NCI-H82 (cell line): ENCODE measurements at regions not wholly inside any gene's neighbourhood (a gene's known extent, or its start where the extent isn't known, plus 50 kb on each side); places are given as distances from the start of the nearest gene placed in this dataset.

ENCODE experiments used
- DNase-seq: peaks from one replicate; lab custom pipeline; 2025; lab: John Stamatoyannopoulos, UW

DNA sequence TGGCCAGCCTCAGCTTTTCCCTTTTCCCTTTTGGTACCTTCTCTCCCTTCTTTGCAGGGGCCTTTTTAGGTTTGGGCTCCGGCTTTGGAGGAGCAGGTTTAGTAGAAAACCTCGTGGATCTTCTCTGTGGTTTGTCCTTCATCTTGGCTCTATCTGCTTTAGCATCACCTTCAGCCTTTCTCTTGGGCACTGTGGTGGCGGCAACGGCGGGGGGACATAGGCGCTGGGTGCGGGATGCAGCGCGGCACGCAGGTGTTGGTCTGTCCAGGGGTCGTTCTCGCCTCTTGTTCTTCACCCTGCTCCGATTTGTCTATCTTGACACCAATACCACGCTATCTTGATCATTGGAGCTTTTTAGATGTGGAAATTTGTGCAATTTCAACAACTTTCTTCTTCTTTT is 64.5 kb upstream of the SMAD3 start:
- DNase-seq: no peak

DNA sequence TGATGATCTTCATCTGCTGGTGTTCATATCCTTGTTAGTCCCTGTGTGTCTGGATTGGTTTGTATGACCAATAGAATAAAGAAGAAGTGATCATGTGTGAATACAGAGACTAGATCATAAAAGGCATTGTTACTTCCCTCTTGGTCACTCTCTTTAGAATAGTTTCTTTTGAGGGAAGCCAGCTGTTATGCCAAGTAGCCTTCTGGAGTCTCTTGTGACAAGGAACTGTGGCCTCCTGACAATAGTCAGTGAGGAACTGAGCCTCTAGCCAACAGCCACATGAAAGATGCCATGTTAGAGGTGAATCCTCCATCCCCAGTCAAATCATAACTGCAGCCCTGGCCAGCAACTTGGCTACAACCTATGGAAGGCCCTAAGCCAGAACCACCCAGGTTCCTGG is 63.0 kb upstream of the SMAD3 start:
- DNase-seq: no peak

DNA sequence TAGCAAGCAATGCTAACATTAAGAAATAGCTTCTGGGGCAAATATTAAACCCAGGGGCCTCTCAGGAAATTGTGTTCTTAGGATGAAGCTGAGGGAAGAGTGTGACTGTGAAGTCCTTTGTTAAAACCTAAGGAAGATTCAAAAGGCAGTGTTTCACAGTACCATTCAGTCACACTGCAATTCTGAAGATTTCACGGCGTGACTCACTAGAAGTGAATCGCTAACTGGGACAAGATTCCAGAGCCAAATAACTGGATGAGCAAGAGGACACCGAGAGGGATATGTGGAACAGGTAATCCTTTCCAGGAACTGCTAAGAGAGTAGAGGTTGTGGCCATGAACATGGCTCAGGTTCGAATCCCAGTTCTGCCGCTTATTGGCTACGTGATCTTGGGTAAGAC is 61.8 kb upstream of the SMAD3 start:
- no peak for DNase-seq

DNA sequence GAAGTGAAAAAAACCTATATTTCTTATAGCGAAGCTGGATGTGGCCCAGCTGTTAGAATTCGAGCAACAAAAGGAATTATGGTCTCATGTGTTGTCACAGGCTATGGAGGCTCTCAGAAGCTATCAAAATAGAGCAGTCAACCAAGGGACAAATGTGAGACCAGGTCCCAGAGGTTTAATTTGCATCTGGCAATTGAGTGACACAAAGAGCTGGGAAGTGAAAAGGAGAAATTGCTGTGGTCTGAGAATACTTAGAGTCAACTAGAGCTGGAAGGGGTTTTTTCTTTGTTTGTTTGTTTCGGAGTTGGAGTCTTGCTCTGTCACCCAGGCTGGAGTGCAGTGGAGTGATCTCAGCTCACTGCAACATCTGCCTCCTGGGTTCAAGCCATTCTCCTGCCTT is 61.3 kb upstream of the SMAD3 start:
- DNase-seq: no peak

DNA sequence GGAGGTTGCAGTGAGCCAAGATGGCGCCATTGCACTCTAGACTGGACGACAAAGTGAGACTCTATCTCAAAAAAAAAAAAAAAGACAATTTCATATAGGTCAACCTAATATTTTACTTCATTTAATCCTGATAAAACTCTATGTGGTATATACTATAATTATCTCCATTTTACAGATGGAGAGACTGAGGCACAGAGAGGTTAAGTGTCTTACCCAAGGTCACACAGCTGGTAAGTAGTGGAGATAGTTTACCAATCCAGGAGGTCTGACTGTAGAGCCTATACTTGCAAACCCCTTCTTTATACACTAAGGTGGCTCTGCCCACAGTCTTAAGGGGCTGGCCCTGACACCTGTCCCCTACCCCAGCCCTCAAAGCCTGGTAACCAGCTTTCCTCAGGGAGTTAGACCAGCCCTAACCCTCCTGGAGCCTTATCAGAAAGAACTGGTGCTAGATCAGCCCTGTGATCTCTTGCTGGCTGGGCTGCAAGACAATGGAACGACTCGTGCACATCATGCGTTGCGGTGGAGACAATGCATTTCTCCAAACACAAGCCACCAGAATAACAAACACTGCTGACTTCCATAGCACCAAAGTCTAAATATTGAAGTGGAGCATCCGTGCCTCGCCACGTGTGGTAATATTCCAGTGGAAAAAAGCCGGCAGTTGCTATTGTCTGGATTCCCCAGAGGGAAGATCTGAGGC is 60.0 kb upstream of the SMAD3 start:
- DNase-seq: no peak

DNA sequence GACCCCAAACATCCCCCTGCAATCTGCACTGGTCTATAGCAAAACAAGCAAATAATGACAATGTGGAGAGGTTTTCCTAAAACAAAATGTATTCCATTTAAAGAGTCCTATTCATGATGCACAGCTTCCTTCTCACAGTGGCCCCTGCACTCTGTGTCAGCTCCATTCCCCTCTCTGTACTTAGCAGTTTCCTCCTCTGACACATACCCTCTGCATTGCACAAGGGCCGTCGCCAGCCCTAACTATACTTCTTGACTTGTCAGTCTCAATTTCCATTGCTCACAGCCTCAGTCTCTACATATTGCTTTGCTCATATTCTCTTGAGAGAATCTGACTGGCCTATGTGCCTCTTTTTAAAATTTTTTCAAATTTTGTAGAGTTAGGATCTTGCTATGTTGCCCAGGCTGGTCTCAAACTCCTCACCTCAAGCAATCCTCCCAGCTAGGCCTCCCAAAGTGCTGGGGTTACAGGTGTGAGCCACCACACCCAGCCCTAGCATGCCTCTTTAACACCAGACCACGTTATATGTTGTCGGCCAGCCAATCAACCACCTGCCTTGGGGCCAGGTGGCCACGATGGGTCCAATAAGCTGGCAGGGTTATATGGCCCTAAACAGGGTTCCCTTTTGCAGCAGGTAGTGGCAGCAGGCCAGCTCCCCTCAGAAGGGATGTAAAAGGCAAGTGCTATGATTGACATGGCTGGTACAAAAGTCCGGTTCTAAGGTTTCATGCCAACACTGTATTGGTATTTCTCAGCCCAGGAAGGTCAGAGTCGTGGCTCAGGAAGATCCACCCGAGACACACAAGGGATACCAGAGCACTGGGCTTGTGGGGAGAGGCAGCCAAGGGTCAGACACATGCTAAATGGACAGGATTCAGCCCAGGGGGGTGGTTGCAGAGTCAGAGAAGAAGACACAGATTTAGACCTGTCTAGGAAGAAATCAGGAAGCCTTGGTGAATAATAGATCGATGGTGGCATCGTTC is 59.0 kb upstream of the SMAD3 start:
- no peak for DNase-seq

DNA sequence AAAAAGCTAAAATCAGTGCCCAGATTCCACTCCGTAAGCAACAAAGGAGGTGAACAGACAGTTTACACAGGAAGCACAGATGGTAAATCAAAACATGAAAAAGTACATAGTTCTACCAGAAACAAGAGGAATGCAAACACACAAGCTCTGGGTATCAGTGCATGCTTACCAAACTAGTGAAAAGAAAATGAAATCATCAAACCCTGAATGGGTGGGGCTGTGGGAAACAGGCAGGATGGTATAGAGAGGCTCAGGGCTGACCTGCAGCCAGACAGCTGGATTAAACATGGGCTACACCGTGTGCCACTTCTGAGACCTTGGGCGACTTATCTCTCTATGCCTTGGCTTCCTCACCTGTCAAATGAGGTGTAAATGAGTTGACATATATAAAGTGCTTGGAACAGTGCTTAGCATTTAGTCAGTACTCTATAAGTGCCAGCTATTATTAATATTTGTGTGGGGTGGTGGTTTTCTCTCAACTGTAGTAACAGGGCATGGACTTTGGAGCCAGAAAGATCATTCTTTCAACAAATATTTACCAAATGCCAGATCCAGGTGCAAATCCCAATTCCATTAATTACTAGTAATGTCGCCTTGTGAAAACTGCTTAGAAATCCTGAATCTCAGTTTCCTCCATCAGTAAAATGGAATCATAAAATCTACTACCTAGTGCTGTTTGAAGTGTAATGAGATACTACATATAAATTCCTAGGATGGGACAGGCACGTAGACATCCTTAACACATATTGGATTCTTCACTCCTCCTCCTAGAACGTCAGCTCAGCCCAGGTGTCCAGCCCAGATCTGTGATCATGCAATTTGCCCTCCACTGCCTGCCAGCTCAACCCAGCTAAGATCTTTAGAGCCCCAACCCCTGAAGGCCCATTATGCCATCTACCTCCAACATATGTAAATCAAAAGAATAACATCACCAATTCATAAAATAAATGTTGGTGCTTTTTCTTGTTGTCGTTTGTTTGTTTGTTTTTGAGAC is 55.5 kb upstream of the SMAD3 start:
- no peak for DNase-seq

DNA sequence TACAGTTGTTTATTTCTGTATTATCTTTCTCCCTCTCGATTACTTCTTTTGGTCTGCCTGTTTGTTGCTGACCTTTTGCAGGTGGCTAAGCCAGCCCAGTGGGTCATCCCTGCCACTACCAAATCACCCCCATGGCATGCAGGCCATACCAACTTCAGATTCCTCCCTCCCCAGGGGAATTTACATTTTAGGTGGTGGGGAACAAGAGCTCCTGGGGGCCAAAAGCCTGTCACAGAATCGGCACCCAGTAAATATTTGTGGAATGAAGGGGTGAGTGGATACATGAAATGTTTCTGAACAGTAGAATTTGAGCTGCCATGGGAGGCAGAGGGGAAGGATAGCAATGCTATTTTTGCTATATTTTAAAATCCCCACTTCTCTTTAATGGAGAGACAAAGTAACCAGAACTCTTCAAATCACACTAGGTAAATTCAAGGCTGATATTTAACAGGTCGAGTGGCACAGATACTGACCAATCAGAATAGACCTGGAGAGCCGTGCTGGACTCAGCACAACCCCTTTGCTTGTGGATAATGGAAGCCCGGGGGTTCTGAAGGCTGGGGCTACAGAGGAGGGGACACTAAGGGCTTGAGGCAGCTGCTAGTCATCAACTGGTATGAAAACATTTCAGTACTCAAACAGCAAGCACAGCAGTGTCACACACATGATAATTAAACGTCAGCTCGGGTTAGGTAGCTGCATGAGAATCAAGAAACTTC is 54.3 kb upstream of the SMAD3 start:
- no peak for DNase-seq

DNA sequence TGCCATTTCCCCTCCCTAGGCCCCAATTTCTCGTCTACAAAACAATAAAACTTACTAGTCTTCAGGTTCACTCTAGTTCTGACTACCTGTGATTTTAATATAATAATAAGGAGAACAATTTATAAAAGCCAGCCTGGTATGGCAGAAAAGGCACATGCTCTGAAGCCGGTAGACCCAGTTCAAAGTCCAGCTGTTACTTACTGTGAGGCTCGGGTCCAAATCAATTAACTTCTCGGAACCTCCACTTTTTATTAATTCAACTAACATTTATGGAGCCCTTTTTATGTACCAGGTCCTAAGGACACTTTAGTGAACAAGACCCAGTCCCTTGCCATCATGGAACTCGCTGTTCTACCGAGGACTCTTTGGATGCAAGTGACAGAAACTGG is 53.8 kb upstream of the SMAD3 start:
- no peak for DNase-seq

DNA sequence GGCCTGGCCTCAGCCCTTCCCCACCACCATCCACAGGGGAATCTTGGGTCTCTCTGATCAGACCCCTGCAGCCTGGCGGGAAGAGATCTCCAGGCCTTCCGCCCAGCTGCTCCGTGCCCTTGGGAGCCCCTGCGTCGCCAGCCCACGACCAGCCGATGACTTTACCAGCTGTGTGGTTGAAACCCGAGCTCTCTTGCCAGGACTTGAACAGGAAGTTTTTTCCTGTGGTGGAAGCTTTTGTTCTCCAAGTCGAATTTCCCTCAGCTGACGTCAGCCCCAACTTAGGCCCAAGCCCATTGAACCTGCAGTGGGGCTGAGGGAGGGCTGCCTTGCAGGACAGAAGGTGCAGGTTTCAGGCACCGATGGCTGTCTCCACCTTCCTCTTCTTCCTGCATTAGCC is 51.7 kb upstream of the SMAD3 start:
- DNase-seq: no peak
